ENCODE measurements at regions not wholly inside any gene's neighbourhood (a gene's known extent, or its start where the extent isn't known, plus 50 kb on each side); places are given as distances from the start of the nearest gene placed in this dataset.

- Mint-ChIP-seq H3K4me1 (ENCODE audit: unreplicated experiment) (peaks cover 11% of the 10 kb centered on the region), H3K9me3 (no peaks in the 10 kb centered on the region), H3K36me3 (no peaks in the 10 kb centered on the region), H3K27ac (no peak overlapping the region), H3K4me3 (no peak overlapping the region), H3K27me3 (peaks cover 25% of the 10 kb centered on the region)
- no peak for TF ChIP-seq CTCF (conservative IDR thresholded peaks at IDR 0.05)
- no peak for DNase-seq (ENCODE audit: extremely low spot score, unreplicated experiment)
Observed at GRCh38 chr11:13868710-13869397, 93.7 kb upstream of the SPON1 start.

- TF ChIP-seq CTCF (conservative IDR thresholded peaks at IDR 0.05) = no peak
- Mint-ChIP-seq H3K36me3 (no peaks in the 10 kb centered on the region), H3K4me3 (no peak overlapping the region), H3K27ac (no peak overlapping the region), H3K27me3 (peaks cover 23% of the 10 kb centered on the region), H3K4me1 (ENCODE audit: unreplicated experiment) (peaks cover 12% of the 10 kb centered on the region), H3K9me3 (no peaks in the 10 kb centered on the region)
- no peak for DNase-seq (ENCODE audit: extremely low spot score, unreplicated experiment)
Observed at GRCh38 chr11:13869398-13869886, 93.1 kb upstream of the SPON1 start.

GRCh38 chr11:13874597-13874996 is 87.9 kb upstream of the SPON1 start:
- H3K27me3 Mint-ChIP-seq = peaks cover 29% of the 10 kb centered on the region
- TF ChIP-seq CTCF (conservative IDR thresholded peaks at IDR 0.05) = no peak
- H3K4me3 Mint-ChIP-seq = no peak overlapping the region

GRCh38 chr11:13875643-13876042 is 86.9 kb upstream of the SPON1 start:
- H3K9me3 Mint-ChIP-seq = no peaks in the 10 kb centered on the region
- H3K4me1 Mint-ChIP-seq (ENCODE audit: unreplicated experiment) = peaks cover 12% of the 10 kb centered on the region
- no peak for TF ChIP-seq CTCF (conservative IDR thresholded peaks at IDR 0.05)
- no peak for DNase-seq (ENCODE audit: extremely low spot score, unreplicated experiment)
- no peaks in the 10 kb centered on the region for H3K36me3 Mint-ChIP-seq
- H3K4me3 Mint-ChIP-seq = no peak overlapping the region
- no peak overlapping the region for H3K27ac Mint-ChIP-seq
- peaks cover 30% of the 10 kb centered on the region for H3K27me3 Mint-ChIP-seq

More at GRCh38 chr11:13874597-13874996, 87.9 kb upstream of the SPON1 start:
- Mint-ChIP-seq H3K4me1 (ENCODE audit: unreplicated experiment) (peaks cover 12% of the 10 kb centered on the region), H3K27ac (no peak overlapping the region), H3K9me3 (no peaks in the 10 kb centered on the region), H3K36me3 (no peaks in the 10 kb centered on the region)
- no peak for DNase-seq (ENCODE audit: extremely low spot score, unreplicated experiment)

GRCh38 chr11:13876423-13876822 is 86.1 kb upstream of the SPON1 start:
- TF ChIP-seq CTCF (conservative IDR thresholded peaks at IDR 0.05) = no peak
- H3K36me3 Mint-ChIP-seq = no peaks in the 10 kb centered on the region
- no peak for DNase-seq (ENCODE audit: extremely low spot score, unreplicated experiment)
- no peak overlapping the region for H3K4me3 Mint-ChIP-seq
- no peak overlapping the region for H3K27ac Mint-ChIP-seq
- peaks cover 12% of the 10 kb centered on the region for H3K4me1 Mint-ChIP-seq (ENCODE audit: unreplicated experiment)
- no peaks in the 10 kb centered on the region for H3K9me3 Mint-ChIP-seq
- peaks cover 23% of the 10 kb centered on the region for H3K27me3 Mint-ChIP-seq

All from type B pancreatic cell (in vitro differentiated cells).